C4-2B (cell line): ENCODE measurements at regions not wholly inside any gene's neighbourhood (a gene's known extent, or its start where the extent isn't known, plus 50 kb on each side); places are given as distances from the start of the nearest gene placed in this dataset.

Source experiments
- H3K27ac ChIP-seq: fragments of 450-650 bp; 2 replicates; pipeline ENCODE4 v1.5.1; 2017
- CTCF ChIP-seq: fragments of 450-650 bp; conservative IDR thresholded peaks from 2 replicates; pipeline ENCODE4 v1.5.1; 2017; ENCODE audit warnings: mild to moderate bottlenecking
- ZFX ChIP-seq: fragments of 450-650 bp; IDR thresholded peaks from 2 replicates; pipeline ENCODE4 v1.6.1; 2017

- H3K27ac ChIP-seq: no peak overlapping the region
- TF ChIP-seq CTCF (no peak), ZFX (no peak)
These were observed 93.8 kb upstream of the CACNA1A start for GRCh38 chr19:13600091-13600490.

GRCh38 chr19:13599681-13600080 lies 93.4 kb upstream of the CACNA1A start:
- H3K27ac ChIP-seq: no peak overlapping the region
- TF ChIP-seq CTCF (no peak), ZFX (no peak)

DNA sequence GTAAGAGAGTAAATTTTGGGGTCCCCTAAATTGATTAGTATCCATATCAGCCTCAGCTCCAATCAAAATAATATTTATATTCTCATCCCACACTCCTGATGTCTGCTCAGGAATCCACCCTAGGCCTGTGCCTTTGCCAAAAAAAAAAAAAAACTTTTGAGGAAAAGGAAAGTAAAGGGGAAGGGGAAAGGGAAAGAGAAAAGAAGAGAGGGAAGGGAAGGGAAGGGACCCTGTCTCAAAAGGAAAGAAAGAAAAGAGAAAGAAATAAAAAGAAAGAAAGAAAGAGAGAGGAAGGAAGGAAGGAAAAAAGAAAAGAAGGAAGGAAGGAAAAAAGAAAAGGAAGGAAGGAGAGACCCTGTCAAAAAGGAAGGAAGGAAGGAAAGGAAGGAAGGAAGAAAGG lies 91.8 kb upstream of the CACNA1A start:
- H3K27ac ChIP-seq: no peak overlapping the region
- TF ChIP-seq ZFX (no peak), CTCF (no peak)

DNA sequence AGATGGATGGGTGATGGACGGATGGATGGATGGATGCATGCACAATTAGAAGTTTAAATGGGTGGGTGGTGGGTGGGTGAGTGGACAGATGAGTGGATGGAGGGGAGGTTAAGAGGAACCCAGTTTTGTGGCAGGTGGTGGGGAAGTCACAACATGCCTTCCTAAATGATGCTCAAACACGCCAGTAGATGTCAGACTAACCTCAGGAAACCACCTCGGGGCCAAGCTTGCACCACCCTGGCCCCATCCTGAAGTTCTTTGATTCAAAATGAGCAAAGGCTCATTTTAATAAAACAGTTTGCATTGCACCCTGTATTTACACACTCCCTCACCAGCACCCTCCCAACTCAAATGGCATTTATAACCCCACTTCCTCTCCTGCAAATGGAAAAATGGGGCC lies 91.4 kb upstream of the CACNA1A start:
- no peak for TF ChIP-seq ZFX
- TF ChIP-seq CTCF: peak; percentile 53
- no peak overlapping the region for H3K27ac ChIP-seq

DNA sequence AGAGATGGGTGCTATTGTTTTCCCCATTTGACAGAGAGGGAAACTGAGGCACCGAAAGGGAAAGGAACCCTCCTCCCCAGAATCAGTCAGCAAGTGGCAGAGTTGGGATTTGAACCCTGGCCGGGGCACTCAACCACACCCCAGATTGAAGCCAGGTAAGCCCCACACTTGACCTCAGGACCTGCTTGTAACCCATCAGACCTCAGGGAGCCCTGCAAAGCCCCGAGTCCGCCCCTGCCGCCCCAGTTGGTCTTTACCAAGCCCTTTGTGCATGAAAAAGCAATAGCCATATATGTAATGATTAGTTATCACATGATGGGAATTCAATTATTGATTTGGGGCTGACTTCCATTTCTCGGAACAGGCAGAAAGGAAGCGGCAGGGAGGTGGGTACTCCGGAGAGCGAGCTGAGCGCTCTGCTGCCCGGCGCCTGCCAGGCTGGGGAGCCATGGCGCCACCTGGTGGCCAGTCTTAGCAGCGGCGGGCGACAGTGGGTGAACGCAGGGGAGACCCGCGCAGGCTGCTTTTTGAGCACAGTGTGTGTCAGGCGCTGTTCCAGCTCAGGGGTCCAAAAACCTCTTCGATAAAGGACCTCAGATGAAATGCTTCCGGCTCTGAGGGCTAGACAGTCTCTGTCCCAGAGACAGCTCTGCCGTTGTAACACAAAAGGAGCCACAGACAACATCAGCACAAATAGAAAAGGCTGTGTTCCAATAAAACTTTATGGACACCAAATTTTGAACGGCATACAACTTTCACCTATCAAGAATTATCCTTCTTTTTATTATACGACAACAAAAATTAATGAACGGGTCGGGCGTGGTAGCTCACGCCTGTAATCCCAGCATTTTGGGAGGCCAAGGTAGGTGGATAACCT lies 82.9 kb upstream of the CACNA1A start:
- H3K27ac ChIP-seq: no peak overlapping the region
- TF ChIP-seq CTCF (peak; percentile 99), ZFX (no peak)

DNA sequence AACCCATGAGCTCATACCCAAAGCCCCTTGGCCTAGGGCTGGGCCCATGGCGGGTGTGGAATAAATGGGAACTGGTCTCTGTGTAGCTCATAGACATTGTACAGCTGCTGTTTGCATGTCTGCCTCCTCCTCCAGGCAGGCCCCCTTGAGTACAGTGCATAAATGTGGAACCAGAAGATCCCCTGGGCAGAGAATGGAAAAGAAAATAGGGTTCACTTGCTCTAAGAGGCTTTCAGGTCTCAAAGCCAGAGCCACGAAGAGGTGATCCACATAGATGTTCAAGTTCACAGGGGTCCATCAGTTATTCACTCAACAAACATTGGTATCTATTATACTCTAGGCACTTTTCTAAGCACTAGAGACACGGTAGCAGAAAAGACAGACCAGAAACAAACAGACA lies 79.2 kb upstream of the CACNA1A start:
- no peak for TF ChIP-seq ZFX
- H3K27ac ChIP-seq: no peak overlapping the region

- no peak overlapping the region for H3K27ac ChIP-seq
- TF ChIP-seq ZFX: no peak
- no peak for TF ChIP-seq CTCF
These were observed 77.5 kb upstream of the CACNA1A start for GRCh38 chr19:13583753-13584152.

DNA sequence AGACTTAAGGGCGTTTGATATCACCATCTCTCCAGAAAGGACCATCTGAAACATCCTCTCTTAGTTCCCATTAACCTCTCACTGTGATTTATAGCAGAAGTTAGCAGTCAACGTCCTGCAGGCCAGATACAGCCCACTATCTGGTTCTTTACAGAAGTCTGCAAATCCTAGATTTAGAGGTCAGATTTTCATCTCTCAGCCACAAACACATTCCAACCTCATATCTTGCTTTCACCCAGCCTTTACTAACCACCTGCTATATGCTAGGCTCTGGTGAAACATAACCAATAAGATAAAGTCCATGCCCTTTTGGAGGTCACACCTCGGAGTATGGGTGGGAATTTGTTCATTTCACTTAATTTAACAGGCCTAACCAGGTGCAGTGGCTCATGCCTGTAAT lies 76.8 kb upstream of the CACNA1A start:
- H3K27ac ChIP-seq: no peak overlapping the region
- TF ChIP-seq ZFX: no peak
